Ishikawa (cell line): ENCODE measurements at regions not wholly inside any gene's neighbourhood (a gene's known extent, or its start where the extent isn't known, plus 50 kb on each side); places are given as distances from the start of the nearest gene placed in this dataset.
A peak's percentile ranks its signal among the peaks of the same experiment; 100 is the strongest.

Source experiments
- CEBPB ChIP-seq: IDR thresholded peaks from 2 replicates; pipeline ENCODE4 v1.6.1; 2012
- CREB1 ChIP-seq: IDR thresholded peaks from 2 replicates; pipeline ENCODE4 v1.6.1; 2012; ENCODE audit warnings: low read depth
- EGR1 ChIP-seq: IDR thresholded peaks from 2 replicates; pipeline ENCODE4 v1.6.1; 2012
- EP300 ChIP-seq: IDR thresholded peaks from 2 replicates; pipeline ENCODE4 v1.6.1; 2012; ENCODE audit warnings: borderline replicate concordance
- FOXM1 ChIP-seq: IDR thresholded peaks from 2 replicates; pipeline ENCODE4 v1.6.1; 2012; ENCODE audit warnings: low read depth, borderline replicate concordance
- NFIC ChIP-seq: IDR thresholded peaks from 2 replicates; pipeline ENCODE4 v1.6.1; 2012
- RAD21 ChIP-seq: IDR thresholded peaks from 2 replicates; pipeline ENCODE4 v1.6.1; 2012; ENCODE audit warnings: low read depth
- TAF1 ChIP-seq: IDR thresholded peaks from 2 replicates; pipeline ENCODE4 v1.6.1; 2012; ENCODE audit warnings: low read depth, mild to moderate bottlenecking
- TCF12 ChIP-seq: IDR thresholded peaks from 2 replicates; pipeline ENCODE4 v1.6.1; 2012; ENCODE audit warnings: low read depth
- TEAD4 ChIP-seq: IDR thresholded peaks from 2 replicates; pipeline ENCODE4 v1.6.1; 2012
- YY1 ChIP-seq: IDR thresholded peaks from 2 replicates; pipeline ENCODE4 v1.6.1; 2012; ENCODE audit warnings: low read depth
- ZBTB7A ChIP-seq: IDR thresholded peaks from 2 replicates; pipeline ENCODE4 v1.6.1; 2012; ENCODE audit warnings: low read depth
- TF ChIP-seq, protein P1 (sequence below): IDR thresholded peaks from 2 replicates; pipeline ENCODE4 v1.6.1; 2012
- TF ChIP-seq, protein P2 (sequence below): IDR thresholded peaks from 2 replicates; pipeline ENCODE4 v1.6.1; 2012
- TF ChIP-seq, protein P3 (sequence below): IDR thresholded peaks from 2 replicates; pipeline ENCODE4 v1.6.1; 2012; ENCODE audit warnings: low read depth, mild to moderate bottlenecking

DNA sequence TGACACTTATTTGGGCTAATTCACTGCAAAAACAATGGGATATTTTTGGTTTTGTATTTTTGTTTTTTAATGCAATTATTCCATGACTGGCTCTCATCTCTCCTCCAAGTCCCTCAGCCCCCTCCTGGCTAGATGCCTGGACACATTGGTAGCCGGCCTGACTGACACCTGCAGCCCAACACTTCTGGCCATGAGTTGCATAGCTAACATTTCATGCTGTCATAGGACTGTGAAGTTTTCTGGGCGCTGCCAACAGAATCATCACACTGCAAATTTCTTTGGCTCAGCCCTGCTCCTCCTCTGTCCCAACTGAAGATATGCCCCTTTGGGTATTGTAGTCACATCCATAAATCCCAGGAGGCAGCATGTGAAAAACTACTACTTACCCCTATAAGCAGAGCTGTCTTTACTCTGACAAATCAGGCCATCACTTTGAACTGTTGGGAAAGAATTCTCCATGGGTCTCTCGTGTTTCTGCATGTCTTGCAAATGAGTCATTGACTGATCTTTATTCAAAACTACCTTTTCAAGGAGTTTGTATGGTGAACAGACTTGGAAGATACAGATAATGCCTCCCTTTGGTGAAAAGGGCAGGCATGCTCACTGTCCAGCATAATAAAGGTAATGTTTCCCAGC is 126.7 kb upstream of the LGR5 start:
- TF ChIP-seq TEAD4, result 0 out of 2 replicates have a peak, but pooled peaks have one; percentile 23
- TF ChIP-seq YY1, result no peak

DNA sequence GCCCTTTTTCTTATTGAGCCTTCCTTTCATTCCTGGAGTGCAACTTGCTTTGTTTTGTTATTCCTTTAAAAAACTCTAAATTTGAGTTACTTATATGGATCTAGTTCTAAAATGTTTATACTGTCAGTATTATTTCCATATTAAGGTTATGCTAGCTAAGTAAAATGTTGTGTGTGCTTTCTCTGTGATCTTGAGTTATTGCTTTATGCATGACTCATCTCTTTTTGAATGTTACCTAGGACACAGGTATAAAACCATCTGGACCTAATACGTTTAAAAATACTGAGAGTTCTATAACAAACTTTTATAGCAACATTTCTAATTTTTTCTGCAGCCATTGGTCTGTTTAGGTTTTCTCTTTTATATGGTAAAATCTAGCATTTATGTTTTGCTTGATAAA is 132.8 kb upstream of the LGR5 start:
- TF ChIP-seq, protein P1, sequence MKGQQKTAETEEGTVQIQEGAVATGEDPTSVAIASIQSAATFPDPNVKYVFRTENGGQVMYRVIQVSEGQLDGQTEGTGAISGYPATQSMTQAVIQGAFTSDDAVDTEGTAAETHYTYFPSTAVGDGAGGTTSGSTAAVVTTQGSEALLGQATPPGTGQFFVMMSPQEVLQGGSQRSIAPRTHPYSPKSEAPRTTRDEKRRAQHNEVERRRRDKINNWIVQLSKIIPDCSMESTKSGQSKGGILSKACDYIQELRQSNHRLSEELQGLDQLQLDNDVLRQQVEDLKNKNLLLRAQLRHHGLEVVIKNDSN, result no peak
- TF ChIP-seq TEAD4, result no peak
- TF ChIP-seq, protein P2, sequence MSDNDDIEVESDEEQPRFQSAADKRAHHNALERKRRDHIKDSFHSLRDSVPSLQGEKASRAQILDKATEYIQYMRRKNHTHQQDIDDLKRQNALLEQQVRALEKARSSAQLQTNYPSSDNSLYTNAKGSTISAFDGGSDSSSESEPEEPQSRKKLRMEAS, result no peak
- no peak for TF ChIP-seq NFIC
- no peak for TF ChIP-seq EP300
- TF ChIP-seq CEBPB, result no peak
- no peak for TF ChIP-seq EGR1
- TF ChIP-seq RAD21, result no peak
- no peak for TF ChIP-seq TCF12
- TF ChIP-seq, protein P3, sequence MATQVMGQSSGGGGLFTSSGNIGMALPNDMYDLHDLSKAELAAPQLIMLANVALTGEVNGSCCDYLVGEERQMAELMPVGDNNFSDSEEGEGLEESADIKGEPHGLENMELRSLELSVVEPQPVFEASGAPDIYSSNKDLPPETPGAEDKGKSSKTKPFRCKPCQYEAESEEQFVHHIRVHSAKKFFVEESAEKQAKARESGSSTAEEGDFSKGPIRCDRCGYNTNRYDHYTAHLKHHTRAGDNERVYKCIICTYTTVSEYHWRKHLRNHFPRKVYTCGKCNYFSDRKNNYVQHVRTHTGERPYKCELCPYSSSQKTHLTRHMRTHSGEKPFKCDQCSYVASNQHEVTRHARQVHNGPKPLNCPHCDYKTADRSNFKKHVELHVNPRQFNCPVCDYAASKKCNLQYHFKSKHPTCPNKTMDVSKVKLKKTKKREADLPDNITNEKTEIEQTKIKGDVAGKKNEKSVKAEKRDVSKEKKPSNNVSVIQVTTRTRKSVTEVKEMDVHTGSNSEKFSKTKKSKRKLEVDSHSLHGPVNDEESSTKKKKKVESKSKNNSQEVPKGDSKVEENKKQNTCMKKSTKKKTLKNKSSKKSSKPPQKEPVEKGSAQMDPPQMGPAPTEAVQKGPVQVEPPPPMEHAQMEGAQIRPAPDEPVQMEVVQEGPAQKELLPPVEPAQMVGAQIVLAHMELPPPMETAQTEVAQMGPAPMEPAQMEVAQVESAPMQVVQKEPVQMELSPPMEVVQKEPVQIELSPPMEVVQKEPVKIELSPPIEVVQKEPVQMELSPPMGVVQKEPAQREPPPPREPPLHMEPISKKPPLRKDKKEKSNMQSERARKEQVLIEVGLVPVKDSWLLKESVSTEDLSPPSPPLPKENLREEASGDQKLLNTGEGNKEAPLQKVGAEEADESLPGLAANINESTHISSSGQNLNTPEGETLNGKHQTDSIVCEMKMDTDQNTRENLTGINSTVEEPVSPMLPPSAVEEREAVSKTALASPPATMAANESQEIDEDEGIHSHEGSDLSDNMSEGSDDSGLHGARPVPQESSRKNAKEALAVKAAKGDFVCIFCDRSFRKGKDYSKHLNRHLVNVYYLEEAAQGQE, result no peak
- no peak for TF ChIP-seq ZBTB7A

DNA sequence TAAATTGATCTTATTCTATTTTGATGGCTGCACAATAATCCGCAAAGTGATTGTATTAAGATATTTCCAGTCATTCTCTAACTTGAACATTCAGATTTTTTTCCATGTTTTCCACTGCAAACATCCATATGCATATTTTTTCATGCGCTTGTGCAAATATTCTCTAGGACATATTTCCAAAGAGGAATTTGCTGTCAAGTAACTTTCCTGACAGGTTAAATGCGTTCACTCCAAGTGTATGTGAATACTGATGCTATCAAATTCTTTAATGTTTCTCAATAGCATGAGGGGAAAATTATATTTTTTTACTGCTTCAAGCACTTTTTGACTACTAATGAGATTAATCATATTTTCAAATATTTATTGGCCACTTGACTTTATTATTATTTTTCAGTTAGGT is 135.3 kb upstream of the LGR5 start:
- TF ChIP-seq CREB1, result no peak
- TF ChIP-seq RAD21, result no peak
- TF ChIP-seq NFIC, result no peak
- TF ChIP-seq, protein P2, result no peak
- TF ChIP-seq TCF12, result no peak
- TF ChIP-seq ZBTB7A, result no peak
- TF ChIP-seq TEAD4, result no peak
- no peak for TF ChIP-seq EGR1
- TF ChIP-seq, protein P1, result no peak
- TF ChIP-seq FOXM1, result no peak
- TF ChIP-seq CEBPB, result no peak
- TF ChIP-seq EP300, result no peak
- no peak for TF ChIP-seq YY1
- TF ChIP-seq TAF1, result no peak
- TF ChIP-seq, protein P3, result no peak

DNA sequence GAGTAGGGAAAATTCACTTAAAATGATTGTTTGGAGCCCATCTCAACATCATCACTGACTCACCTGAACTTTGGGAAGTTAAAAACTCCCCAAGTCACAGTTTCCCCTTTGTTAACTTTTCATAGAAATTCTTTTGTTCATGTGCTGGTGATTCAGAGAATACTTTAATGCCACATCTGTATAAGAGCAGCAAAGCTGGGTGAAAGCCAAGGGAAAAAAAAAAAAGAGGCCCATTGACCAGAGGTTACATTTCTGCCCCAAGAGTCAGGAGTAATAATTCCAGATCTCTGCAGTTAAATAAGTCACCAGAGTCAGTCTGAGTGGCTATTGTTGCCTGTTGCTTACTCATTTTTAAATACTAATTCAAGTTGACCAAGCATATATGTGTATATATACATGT is 136.4 kb upstream of the LGR5 start:
- TF ChIP-seq FOXM1, result no peak
- no peak for TF ChIP-seq TEAD4
- TF ChIP-seq RAD21, result no peak
- TF ChIP-seq, protein P2, result no peak
- TF ChIP-seq ZBTB7A, result no peak
- no peak for TF ChIP-seq CEBPB
- no peak for TF ChIP-seq NFIC
- TF ChIP-seq YY1, result no peak
- no peak for TF ChIP-seq CREB1
- no peak for TF ChIP-seq TAF1
- TF ChIP-seq, protein P1, result no peak
- TF ChIP-seq EP300, result no peak
- TF ChIP-seq TCF12, result no peak

DNA sequence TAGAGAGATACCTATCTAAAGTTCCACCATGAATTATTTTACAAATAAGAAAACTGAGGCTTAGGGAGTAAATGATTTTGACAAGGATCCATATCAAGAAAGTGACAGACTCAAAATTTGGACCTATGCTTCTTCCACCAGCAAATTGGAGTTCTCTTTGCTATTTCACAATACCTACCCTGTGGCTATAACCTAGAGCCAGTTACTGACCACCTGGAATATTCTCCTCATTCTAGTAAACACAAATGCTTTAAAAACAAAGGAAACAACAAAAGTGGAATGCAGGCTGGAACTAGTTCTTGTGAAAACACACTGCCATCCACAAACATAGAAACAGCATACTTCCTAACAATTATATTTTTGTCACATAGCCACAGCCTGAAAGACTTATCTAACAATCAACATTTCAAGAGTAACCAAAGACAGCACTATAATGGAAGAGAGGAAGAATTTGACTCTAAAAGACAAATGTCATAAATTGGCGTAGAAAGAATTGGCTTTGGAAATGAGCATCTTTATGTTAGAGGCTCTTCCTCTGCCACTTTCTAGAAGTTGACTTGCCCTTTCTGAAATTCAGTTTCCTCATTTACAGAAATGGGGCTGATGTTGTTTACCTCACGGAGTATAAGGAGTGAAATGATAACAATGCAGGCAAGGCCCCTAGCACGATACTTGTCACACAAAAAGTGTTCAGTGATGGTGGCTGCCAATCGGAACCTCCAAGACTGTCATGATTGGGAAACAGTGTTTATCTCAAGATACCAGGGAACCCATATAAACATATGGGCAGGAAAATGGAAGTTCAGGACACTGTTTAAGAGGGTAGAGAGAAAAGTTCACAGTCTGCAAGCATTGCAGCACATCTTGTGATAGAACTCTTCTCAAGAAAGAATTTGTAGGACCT is 138.6 kb upstream of the LGR5 start:
- no peak for TF ChIP-seq EP300
- TF ChIP-seq, protein P3, result no peak
